ENCODE measurements at regions not wholly inside any gene's neighbourhood (a gene's known extent, or its start where the extent isn't known, plus 50 kb on each side); places are given as distances from the start of the nearest gene placed in this dataset.

- DNase-seq: no peak
Observed at GRCh38 chr10:81031774-81032173, 494.1 kb downstream of the SH2D4B start.

GRCh38 chr10:81034383-81034782 is 496.7 kb downstream of the SH2D4B start:
- DNase-seq: no peak

GRCh38 chr10:81036257-81036656 is 498.6 kb downstream of the SH2D4B start:
- no peak for DNase-seq

GRCh38 chr10:81040031-81040430 is 502.3 kb downstream of the SH2D4B start:
- no peak for DNase-seq

GRCh38 chr10:81040940-81041339 is 503.2 kb downstream of the SH2D4B start:
- DNase-seq: no peak

- DNase-seq: no peak
Observed at GRCh38 chr10:81042647-81043046, 504.9 kb downstream of the SH2D4B start.

- DNase-seq: no peak
Observed at GRCh38 chr10:81065474-81065873, 527.8 kb downstream of the SH2D4B start.

GRCh38 chr10:81068460-81068859 is 530.8 kb downstream of the SH2D4B start:
- no peak for DNase-seq

GRCh38 chr10:81071087-81071796 is 533.5 kb downstream of the SH2D4B start:
- DNase-seq: no peak

- no peak for DNase-seq
Observed at GRCh38 chr10:81073155-81073554, 535.5 kb downstream of the SH2D4B start.

- DNase-seq: no peak
Observed at GRCh38 chr10:81081887-81082620, 544.4 kb downstream of the SH2D4B start.

GRCh38 chr10:81082621-81083376 is 545.1 kb downstream of the SH2D4B start:
- DNase-seq: no peak

- DNase-seq: no peak
Observed at GRCh38 chr10:81093056-81093455, 555.4 kb downstream of the SH2D4B start.

GRCh38 chr10:81095238-81095637 is 557.5 kb downstream of the SH2D4B start:
- DNase-seq: no peak

- no peak for DNase-seq
Observed at GRCh38 chr10:81096558-81096957, 558.9 kb downstream of the SH2D4B start.

- DNase-seq: no peak
Observed at GRCh38 chr10:81101062-81101461, 563.4 kb downstream of the SH2D4B start.

GRCh38 chr10:81104494-81104893 is 566.8 kb downstream of the SH2D4B start:
- DNase-seq: no peak

GRCh38 chr10:81108516-81109199 is 571.0 kb downstream of the SH2D4B start:
- no peak for DNase-seq

- no peak for DNase-seq
Observed at GRCh38 chr10:81109200-81109752, 571.6 kb downstream of the SH2D4B start.

GRCh38 chr10:81116201-81116600 is 578.5 kb downstream of the SH2D4B start:
- no peak for DNase-seq

- DNase-seq: no peak
Observed at GRCh38 chr10:81116990-81117389, 579.3 kb downstream of the SH2D4B start.

GRCh38 chr10:81127931-81128330 is 590.2 kb downstream of the SH2D4B start:
- DNase-seq: no peak

- no peak for DNase-seq
Observed at GRCh38 chr10:81130014-81130413, 592.3 kb downstream of the SH2D4B start.

Data from activated CD8-positive, alpha-beta memory T cell treated with anti-CD3 and anti-CD28 coated beads, Interleukin-2, amount 50 U/mL, for 4 hours (primary cell).